SK-N-MC (cell line): ENCODE measurements at regions not wholly inside any gene's neighbourhood (a gene's known extent, or its start where the extent isn't known, plus 50 kb on each side); places are given as distances from the start of the nearest gene placed in this dataset.

Experiments
- DNase-seq: peaks from one replicate; pipeline ENCODE4 v3.0.0-alpha.2; 2011; ENCODE audit warnings: low read depth, low spot score
- H3K27ac ChIP-seq: fragments of 200-600 bp; sonication (generic); 2 replicates; pipeline ENCODE4 v1.5.1; 2016; ENCODE audit warnings: mixed run types
- H3K36me3 ChIP-seq: fragments of 200-600 bp; sonication (generic); 2 replicates; pipeline ENCODE4 v1.6.1; 2017; ENCODE audit warnings: antibody characterized with exemption, low read length, mixed read lengths; ENCODE audit not compliant: insufficient read depth
- H3K4me3 ChIP-seq: fragments of 200-600 bp; sonication (generic); 2 replicates; pipeline ENCODE4 v1.5.1; 2016
- H3K9ac ChIP-seq: fragments of 200-600 bp; sonication (generic); 2 replicates; pipeline ENCODE4 v1.8.0; 2017; ENCODE audit warnings: mixed run types, mixed read lengths; ENCODE audit not compliant: insufficient read length
- H3K9me3 ChIP-seq: fragments of 200-600 bp; sonication (generic); 2 replicates; pipeline ENCODE4 v1.6.1; 2017; ENCODE audit warnings: low read depth, mild to moderate bottlenecking, antibody characterized with exemption, low read length, moderate library complexity, mixed read lengths
- EZH2 ChIP-seq: fragments of 200-600 bp; sonication (generic); IDR thresholded peaks from one replicate; pipeline ENCODE4 v1.6.1; 2017; ENCODE audit warnings: antibody characterized with exemption
- FOXP2 ChIP-seq: optimal IDR thresholded peaks from 2 replicates; pipeline ENCODE3; 2011; ENCODE audit warnings: mild to moderate bottlenecking, moderate library complexity; ENCODE audit not compliant: insufficient read depth; ENCODE audit errors: extremely low read length, control extremely low read depth
- POLR2AphosphoS5 ChIP-seq: IDR thresholded peaks from 2 replicates; pipeline ENCODE4 v1.6.1; 2012; ENCODE audit warnings: mild to moderate bottlenecking, low read depth, low read length, borderline replicate concordance

DNA sequence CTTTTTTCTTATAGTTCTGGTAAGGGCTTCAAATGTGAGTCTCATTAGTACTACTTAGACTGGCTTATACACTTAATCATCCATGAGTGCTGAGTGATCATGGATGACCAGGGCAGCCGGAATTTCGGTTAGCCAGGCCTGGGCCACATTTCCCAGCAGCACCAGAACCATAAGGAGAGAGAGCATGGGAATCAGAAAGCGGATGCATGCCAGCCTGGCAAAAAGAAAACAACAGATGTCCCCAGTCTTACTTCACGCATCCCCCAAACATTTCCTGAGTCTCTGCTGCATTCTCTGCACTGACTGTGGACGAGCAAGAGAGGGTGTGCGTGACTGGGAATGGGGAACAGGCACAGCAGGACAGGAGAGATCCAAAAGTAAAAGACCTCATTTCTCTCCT is 371.1 kb upstream of the ZNF608 start:
- Histone ChIP-seq H3K9me3 (no peaks in the 10 kb centered on the region), H3K27ac (no peak overlapping the region), H3K4me3 (no peak overlapping the region), H3K9ac (no peak overlapping the region), H3K36me3 (no peaks in the 10 kb centered on the region)
- no peak for TF ChIP-seq EZH2
- no peak for TF ChIP-seq POLR2AphosphoS5
- no peak for TF ChIP-seq FOXP2
- DNase-seq: no peak

DNA sequence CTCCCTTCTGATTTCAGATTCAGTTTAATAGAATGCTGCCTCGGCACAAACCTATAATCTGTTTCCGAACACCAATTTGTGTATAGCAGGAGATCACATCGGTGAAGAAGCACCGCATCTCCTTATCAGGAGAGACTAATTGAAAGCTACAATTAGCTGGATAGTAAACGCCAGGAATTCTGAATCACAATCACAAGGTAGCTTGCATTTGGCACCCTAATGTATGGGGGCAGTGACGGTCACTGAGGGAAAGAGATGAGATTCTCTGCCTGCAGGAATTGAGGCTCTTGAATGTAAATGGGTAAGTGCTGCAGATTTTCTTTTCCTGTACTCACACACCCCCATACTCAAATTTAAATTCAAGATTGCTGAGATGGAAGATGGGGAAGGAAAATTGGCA is 373.6 kb upstream of the ZNF608 start:
- H3K36me3 ChIP-seq: no peaks in the 10 kb centered on the region
- TF ChIP-seq FOXP2: no peak
- no peak for TF ChIP-seq POLR2AphosphoS5
- TF ChIP-seq EZH2: no peak
- DNase-seq: no peak
- H3K9ac ChIP-seq: no peak overlapping the region
- H3K4me3 ChIP-seq: no peak overlapping the region
- H3K9me3 ChIP-seq: no peaks in the 10 kb centered on the region
- H3K27ac ChIP-seq: no peak overlapping the region

GRCh38 chr5:125125031-125125823 is 378.8 kb upstream of the ZNF608 start:
- no peak overlapping the region for H3K4me3 ChIP-seq
- no peak overlapping the region for H3K27ac ChIP-seq
- no peaks in the 10 kb centered on the region for H3K9me3 ChIP-seq
- TF ChIP-seq EZH2 (no peak), FOXP2 (no peak), POLR2AphosphoS5 (no peak)
- H3K36me3 ChIP-seq: no peaks in the 10 kb centered on the region
- no peak overlapping the region for H3K9ac ChIP-seq
- no peak for DNase-seq

DNA sequence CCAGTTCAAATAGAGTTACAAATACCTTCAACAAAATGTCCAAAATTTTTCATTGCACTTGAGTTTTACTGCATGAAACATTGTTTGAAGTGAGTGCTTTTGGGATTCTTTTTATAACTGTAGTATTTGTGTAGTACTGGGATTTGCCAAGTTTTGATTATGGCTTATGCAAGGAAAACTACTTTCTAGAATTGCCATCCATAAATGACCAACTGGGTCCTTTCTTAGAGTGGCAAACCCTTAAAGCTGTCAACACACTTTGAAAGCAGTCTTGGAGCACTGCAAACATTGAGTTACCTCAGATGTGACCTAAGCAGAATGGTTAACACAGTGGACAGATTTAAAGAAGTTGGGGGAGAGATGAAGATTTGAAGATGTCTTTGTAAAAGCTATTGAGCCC is 379.6 kb upstream of the ZNF608 start:
- no peaks in the 10 kb centered on the region for H3K9me3 ChIP-seq
- DNase-seq: no peak
- H3K4me3 ChIP-seq: no peak overlapping the region
- no peak overlapping the region for H3K27ac ChIP-seq
- no peak for TF ChIP-seq EZH2
- TF ChIP-seq POLR2AphosphoS5: no peak
- no peak for TF ChIP-seq FOXP2
- no peak overlapping the region for H3K9ac ChIP-seq
- no peaks in the 10 kb centered on the region for H3K36me3 ChIP-seq

DNA sequence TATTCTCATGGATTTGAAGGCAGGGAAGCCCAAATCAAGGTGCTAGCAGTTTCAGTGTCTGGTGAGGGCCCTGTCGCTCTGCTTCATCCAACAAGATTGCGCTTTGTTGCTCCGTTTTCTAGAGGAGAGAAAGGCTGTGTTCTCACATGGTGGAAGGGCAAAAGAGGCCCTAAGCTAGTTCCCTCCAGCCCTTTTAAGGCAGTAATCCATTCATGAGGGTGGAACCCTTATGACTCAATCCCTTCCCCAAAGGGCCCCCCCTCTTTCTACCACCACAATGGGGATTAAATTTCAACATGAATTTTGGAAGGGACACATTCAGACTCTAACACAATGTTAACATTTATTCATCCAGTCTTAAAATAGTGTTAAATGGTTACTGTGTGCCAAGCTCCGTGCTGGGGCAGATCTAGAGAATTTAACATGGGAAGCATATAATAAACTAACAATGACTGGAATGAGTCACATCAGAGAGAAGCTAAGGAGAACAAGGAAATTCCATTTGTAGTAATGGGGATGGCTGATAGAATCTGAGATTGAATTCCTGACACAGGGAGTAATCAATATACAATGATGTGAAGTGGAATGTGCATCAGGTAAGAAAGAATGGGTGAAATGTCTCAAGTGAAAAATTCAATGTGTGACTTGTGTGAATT is 382.8 kb upstream of the ZNF608 start:
- H3K9ac ChIP-seq: no peak overlapping the region
- H3K9me3 ChIP-seq: no peaks in the 10 kb centered on the region
- H3K4me3 ChIP-seq: no peak overlapping the region
- TF ChIP-seq POLR2AphosphoS5 (no peak), EZH2 (no peak), FOXP2 (no peak)
- no peak overlapping the region for H3K27ac ChIP-seq
- no peak for DNase-seq
- no peaks in the 10 kb centered on the region for H3K36me3 ChIP-seq

DNA sequence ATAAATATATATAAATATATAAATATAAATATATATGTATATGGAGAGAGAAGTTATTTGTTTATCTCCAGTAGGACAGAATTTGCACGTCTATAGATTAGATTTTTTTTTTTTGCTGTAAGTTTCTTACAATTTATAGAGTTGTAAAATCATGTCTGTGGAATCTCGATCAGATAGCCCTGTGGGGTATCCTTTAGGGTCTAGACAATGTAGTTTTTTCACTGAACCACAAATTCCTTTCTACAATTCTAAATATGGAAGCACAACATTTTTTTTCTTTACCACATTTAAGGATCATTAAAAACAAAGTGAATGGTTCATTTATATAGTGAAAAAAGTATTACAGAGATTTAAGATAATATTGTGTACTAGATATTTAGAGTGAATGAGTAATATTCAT is 384.2 kb upstream of the ZNF608 start:
- Histone ChIP-seq H3K9me3 (no peaks in the 10 kb centered on the region), H3K27ac (no peak overlapping the region), H3K9ac (no peak overlapping the region), H3K36me3 (no peaks in the 10 kb centered on the region), H3K4me3 (no peak overlapping the region)
- no peak for DNase-seq
- TF ChIP-seq EZH2 (no peak), FOXP2 (no peak), POLR2AphosphoS5 (no peak)

DNA sequence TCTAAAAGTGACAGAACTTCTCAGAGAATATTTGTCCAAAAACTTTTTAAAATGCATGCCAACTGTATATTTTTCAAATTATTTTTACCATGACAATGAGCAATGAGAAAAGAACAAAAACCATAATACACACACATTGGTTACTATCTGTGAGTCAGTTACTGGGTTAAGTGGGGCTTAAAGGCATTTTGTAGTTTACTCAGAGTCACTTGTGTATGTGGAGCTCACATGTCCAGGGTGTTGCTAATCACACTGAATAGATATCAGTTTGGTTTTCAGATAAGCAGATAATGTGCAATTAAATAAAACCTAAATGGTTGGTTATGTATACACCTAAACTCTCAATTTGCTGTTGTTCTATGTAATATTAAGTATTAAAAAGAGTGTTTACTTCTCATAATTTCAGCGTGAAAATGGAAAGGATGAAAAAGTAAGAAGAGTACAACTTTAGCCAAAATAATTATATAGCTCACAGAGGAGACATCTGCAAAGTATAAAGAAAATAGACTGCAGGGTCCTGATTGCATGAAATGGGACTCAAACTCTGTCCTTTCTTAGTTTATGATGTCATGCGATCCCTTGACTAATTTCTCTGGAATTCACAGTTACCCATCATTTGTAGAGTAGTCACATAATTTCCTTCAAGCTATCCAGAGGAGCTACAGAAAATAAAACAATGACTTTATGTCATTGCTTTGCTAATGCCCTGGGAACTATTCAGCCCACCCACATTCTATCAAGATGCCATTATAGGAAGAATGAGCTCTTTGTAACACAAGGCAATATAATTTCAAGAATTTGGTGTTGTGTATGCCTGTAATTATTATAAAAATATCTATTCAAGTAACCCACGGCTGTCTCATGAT is 388.0 kb upstream of the ZNF608 start:
- no peak for TF ChIP-seq EZH2
- TF ChIP-seq POLR2AphosphoS5: no peak
- TF ChIP-seq FOXP2: no peak
- H3K36me3 ChIP-seq: no peaks in the 10 kb centered on the region
- no peak for DNase-seq
- no peak overlapping the region for H3K27ac ChIP-seq
- H3K4me3 ChIP-seq: no peak overlapping the region
- no peak overlapping the region for H3K9ac ChIP-seq
- no peaks in the 10 kb centered on the region for H3K9me3 ChIP-seq

GRCh38 chr5:125137535-125137934 is 391.1 kb upstream of the ZNF608 start:
- no peaks in the 10 kb centered on the region for H3K36me3 ChIP-seq
- TF ChIP-seq EZH2 (no peak), FOXP2 (no peak), POLR2AphosphoS5 (no peak)
- no peaks in the 10 kb centered on the region for H3K9me3 ChIP-seq
- no peak overlapping the region for H3K9ac ChIP-seq
- H3K4me3 ChIP-seq: no peak overlapping the region
- DNase-seq: no peak
- no peak overlapping the region for H3K27ac ChIP-seq

DNA sequence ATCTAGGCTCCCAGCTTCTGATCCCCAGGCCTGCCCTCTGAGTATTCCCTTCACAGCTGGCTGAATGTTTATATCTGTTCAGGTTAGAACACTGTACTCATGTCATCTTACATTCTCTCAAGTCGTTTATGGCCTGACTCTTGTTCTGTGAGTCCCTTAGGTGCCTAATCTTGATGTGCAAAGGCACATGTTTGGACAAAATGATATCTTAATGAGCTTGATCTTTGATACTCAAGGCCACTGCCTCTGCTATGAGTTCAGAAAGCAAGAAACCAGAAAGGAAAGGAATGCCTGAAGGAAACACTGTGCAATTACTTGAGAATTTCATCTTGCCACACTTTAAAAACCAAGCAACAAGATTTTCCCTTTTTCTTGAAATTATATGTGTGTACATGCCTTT is 391.8 kb upstream of the ZNF608 start:
- Histone ChIP-seq H3K36me3 (no peaks in the 10 kb centered on the region), H3K9ac (no peak overlapping the region), H3K4me3 (no peak overlapping the region), H3K9me3 (no peaks in the 10 kb centered on the region), H3K27ac (no peak overlapping the region)
- no peak for DNase-seq
- TF ChIP-seq POLR2AphosphoS5: no peak
- TF ChIP-seq EZH2: no peak
- TF ChIP-seq FOXP2: no peak
